ENCODE measurements at regions not wholly inside any gene's neighbourhood (a gene's known extent, or its start where the extent isn't known, plus 50 kb on each side); places are given as distances from the start of the nearest gene placed in this dataset.
"Not testable (repeated sequence)": the region's sequence is repeated elsewhere in the genome, so short reads cannot be mapped to it uniquely, and the experiment has no call there.

DNA sequence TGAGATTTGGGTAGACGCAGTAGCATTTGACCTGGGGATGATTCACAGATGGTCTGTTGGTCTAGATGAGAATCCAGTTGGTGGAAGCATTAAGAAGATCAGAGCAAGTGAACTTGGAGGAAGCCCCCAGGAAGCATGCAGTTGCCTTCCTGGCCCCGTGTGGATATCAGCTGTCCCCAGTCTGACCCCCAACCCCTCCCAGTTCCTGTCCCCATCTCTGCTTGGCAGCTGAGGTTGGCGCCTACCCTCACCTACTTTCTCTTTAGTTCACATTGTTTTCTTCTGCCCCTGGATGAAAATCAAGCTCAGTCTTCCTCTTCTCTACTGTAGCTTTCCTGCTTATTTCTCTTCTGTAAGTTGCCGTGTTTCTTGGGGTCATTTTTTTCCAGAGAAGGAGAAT, 227.9 kb downstream of the GATA3 start:
- Mint-ChIP-seq H3K27me3 (no peaks in the 10 kb centered on the region), H3K4me3 (no peak overlapping the region), H3K36me3 (no peaks in the 10 kb centered on the region), H3K4me1 (peaks cover 0 to 10% (median 4%) of the 10 kb centered on the region in 4 donors), H3K27ac (peak overlapping the region in 1 of 3 donors; percentile 34), H3K9me3 (no peaks in the 10 kb centered on the region)
- Histone ChIP-seq H3K4me1 (ENCODE audit: control insufficient read depth, insufficient read depth, low read length, poor library complexity, severe bottlenecking) (no peaks in the 10 kb centered on the region), H3K27ac (ENCODE audit: insufficient read depth, low read length, poor library complexity, severe bottlenecking) (no peak overlapping the region), H3K9me3 (ENCODE audit: control insufficient read depth in 2 of 2, low read length in 2 of 2) (no peaks in the 10 kb centered on the region), H3K27me3 (ENCODE audit: control insufficient read depth, insufficient read depth, low read length) (no peaks in the 10 kb centered on the region), H3K4me3 (ENCODE audit: low read depth, low read length) (no peak overlapping the region), H3K36me3 (ENCODE audit: control insufficient read depth, insufficient read depth, low read length) (no peaks in the 10 kb centered on the region)
- ATAC-seq (ENCODE audit: low read depth in 2 of 2) = no peak
- DNase-seq = peak in 1 of 3 donors; percentile 13

GRCh38 chr10:8283166-8283905, 228.8 kb downstream of the GATA3 start:
- no peaks in the 10 kb centered on the region for H3K27me3 Mint-ChIP-seq
- H3K27ac Mint-ChIP-seq = no peak overlapping the region
- no peak for ATAC-seq (ENCODE audit: low read depth in 2 of 2)

GRCh38 chr10:8283986-8284385, 229.5 kb downstream of the GATA3 start:
- DNase-seq (no peak), ATAC-seq (ENCODE audit: low read depth in 2 of 2) (no peak)
- Histone ChIP-seq H3K9me3 (ENCODE audit: control insufficient read depth in 2 of 2, low read length in 2 of 2) (no peaks in the 10 kb centered on the region), H3K36me3 (ENCODE audit: control insufficient read depth, insufficient read depth, low read length) (no peaks in the 10 kb centered on the region), H3K4me3 (ENCODE audit: low read depth, low read length) (no peak overlapping the region), H3K27me3 (ENCODE audit: control insufficient read depth, insufficient read depth, low read length) (no peaks in the 10 kb centered on the region), H3K4me1 (ENCODE audit: control insufficient read depth, insufficient read depth, low read length, poor library complexity, severe bottlenecking) (no peaks in the 10 kb centered on the region), H3K27ac (ENCODE audit: insufficient read depth, low read length, poor library complexity, severe bottlenecking) (no peak overlapping the region)
- Mint-ChIP-seq H3K36me3 (no peaks in the 10 kb centered on the region), H3K9me3 (no peaks in the 10 kb centered on the region), H3K27me3 (no peaks in the 10 kb centered on the region), H3K27ac (no peak overlapping the region), H3K4me3 (peak overlapping the region in 1 of 4 donors; percentile 18), H3K4me1 (peaks cover 0 to 12% (median 6%) of the 10 kb centered on the region in 4 donors)

More at GRCh38 chr10:8283166-8283905, 228.8 kb downstream of the GATA3 start:
- Mint-ChIP-seq H3K4me1 (peaks cover 0 to 12% (median 6%) of the 10 kb centered on the region in 4 donors), H3K9me3 (no peaks in the 10 kb centered on the region), H3K4me3 (peak overlapping the region in 1 of 4 donors; percentile 18), H3K36me3 (no peaks in the 10 kb centered on the region)
- DNase-seq = no peak
- no peaks in the 10 kb centered on the region for H3K27me3 ChIP-seq (ENCODE audit: control insufficient read depth, insufficient read depth, low read length)
- no peaks in the 10 kb centered on the region for H3K36me3 ChIP-seq (ENCODE audit: control insufficient read depth, insufficient read depth, low read length)
- H3K9me3 ChIP-seq (ENCODE audit: control insufficient read depth in 2 of 2, low read length in 2 of 2) = no peaks in the 10 kb centered on the region
- H3K27ac ChIP-seq (ENCODE audit: insufficient read depth, low read length, poor library complexity, severe bottlenecking) = no peak overlapping the region
- H3K4me3 ChIP-seq (ENCODE audit: low read depth, low read length) = no peak overlapping the region
- no peaks in the 10 kb centered on the region for H3K4me1 ChIP-seq (ENCODE audit: control insufficient read depth, insufficient read depth, low read length, poor library complexity, severe bottlenecking)

DNA sequence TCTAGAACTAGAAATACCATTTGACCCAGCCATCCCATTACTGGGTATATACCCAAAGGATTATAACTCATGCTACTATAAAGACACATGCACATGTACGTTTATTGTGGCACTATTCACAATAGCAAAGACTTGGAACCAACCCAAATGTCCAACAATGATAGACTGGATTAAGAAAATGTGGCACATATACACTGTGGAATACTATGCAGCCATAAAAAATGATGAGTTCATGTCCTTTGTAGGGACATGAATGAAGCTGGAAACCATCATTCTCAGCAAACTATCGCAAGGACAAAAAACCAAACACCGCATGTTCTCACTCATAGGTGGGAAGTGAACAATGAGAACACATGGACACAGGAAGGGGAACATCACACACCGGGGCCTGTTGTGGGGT, 231.5 kb downstream of the GATA3 start:
- H3K27ac Mint-ChIP-seq; DNase-seq; ATAC-seq (ENCODE audit: low read depth in 2 of 2); H3K27ac ChIP-seq (ENCODE audit: insufficient read depth, low read length, poor library complexity, severe bottlenecking); H3K36me3 ChIP-seq (ENCODE audit: control insufficient read depth, insufficient read depth, low read length); H3K4me1 ChIP-seq (ENCODE audit: control insufficient read depth, insufficient read depth, low read length, poor library complexity, severe bottlenecking); H3K4me3 ChIP-seq (ENCODE audit: low read depth, low read length); H3K27me3 ChIP-seq (ENCODE audit: control insufficient read depth, insufficient read depth, low read length); H3K9me3 Mint-ChIP-seq; H3K36me3 Mint-ChIP-seq; H3K9me3 ChIP-seq (ENCODE audit: control insufficient read depth in 2 of 2, low read length in 2 of 2); H3K27me3 Mint-ChIP-seq; H3K4me3 Mint-ChIP-seq: not testable (repeated sequence)
- peaks cover 0 to 12% (median 6%) of the 10 kb centered on the region in 4 donors for H3K4me1 Mint-ChIP-seq

GRCh38 chr10:8288600-8288999, 234.1 kb downstream of the GATA3 start:
- DNase-seq = no peak
- Mint-ChIP-seq H3K27ac (no peak overlapping the region), H3K9me3 (no peaks in the 10 kb centered on the region), H3K36me3 (no peaks in the 10 kb centered on the region), H3K4me3 (no peak overlapping the region), H3K27me3 (no peaks in the 10 kb centered on the region), H3K4me1 (peaks cover 0 to 6% (median 0%) of the 10 kb centered on the region in 4 donors)
- Histone ChIP-seq H3K27me3 (ENCODE audit: control insufficient read depth, insufficient read depth, low read length) (no peaks in the 10 kb centered on the region), H3K9me3 (ENCODE audit: control insufficient read depth in 2 of 2, low read length in 2 of 2) (no peaks in the 10 kb centered on the region), H3K36me3 (ENCODE audit: control insufficient read depth, insufficient read depth, low read length) (no peaks in the 10 kb centered on the region), H3K27ac (ENCODE audit: insufficient read depth, low read length, poor library complexity, severe bottlenecking) (no peak overlapping the region), H3K4me3 (ENCODE audit: low read depth, low read length) (no peak overlapping the region), H3K4me1 (ENCODE audit: control insufficient read depth, insufficient read depth, low read length, poor library complexity, severe bottlenecking) (no peaks in the 10 kb centered on the region)
- ATAC-seq (ENCODE audit: low read depth in 2 of 2) = no peak

DNA sequence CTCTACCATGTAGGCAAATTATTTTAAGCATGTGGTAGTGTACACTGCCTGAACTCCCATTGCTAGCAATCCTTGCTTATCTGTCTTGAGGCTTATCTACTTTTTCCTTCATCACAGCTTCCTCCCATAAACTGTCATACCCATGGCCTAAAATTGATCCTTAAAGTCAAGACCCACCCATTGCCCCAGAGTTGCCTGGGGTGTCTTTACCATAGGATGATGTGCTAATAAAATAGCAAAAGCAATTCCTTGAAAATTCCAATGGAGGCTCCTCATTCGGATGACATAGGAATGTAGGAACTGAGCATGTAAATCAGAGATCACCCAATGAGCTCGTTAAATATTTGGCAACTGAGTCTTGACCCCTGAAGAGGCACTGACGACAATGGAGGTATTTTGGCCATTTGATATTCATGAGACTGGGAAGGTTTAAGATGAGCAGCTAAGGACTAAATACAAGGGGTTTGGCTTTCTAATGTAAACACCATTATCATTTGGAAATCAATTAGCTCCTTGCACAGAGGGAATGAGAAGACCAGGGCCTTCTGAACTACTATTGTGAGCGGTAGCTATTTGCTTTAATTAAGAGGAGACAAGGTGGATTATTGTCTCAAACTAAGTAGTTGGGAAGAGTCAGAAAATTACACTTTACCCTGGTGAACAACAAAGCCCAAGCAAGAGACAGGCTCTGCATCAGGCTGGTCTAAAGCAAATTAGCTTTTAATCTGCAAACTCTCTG, 234.9 kb downstream of the GATA3 start:
- Histone ChIP-seq H3K4me3 (ENCODE audit: low read depth, low read length) (no peak overlapping the region), H3K4me1 (ENCODE audit: control insufficient read depth, insufficient read depth, low read length, poor library complexity, severe bottlenecking) (peaks cover 2% of the 10 kb centered on the region), H3K27ac (ENCODE audit: insufficient read depth, low read length, poor library complexity, severe bottlenecking) (no peak overlapping the region), H3K27me3 (ENCODE audit: control insufficient read depth, insufficient read depth, low read length) (no peaks in the 10 kb centered on the region), H3K9me3 (ENCODE audit: control insufficient read depth in 2 of 2, low read length in 2 of 2) (no peaks in the 10 kb centered on the region), H3K36me3 (ENCODE audit: control insufficient read depth, insufficient read depth, low read length) (no peaks in the 10 kb centered on the region)
- Mint-ChIP-seq H3K27me3 (no peaks in the 10 kb centered on the region), H3K9me3 (no peaks in the 10 kb centered on the region), H3K4me3 (no peak overlapping the region), H3K4me1 (peaks cover 2 to 10% (median 4%) of the 10 kb centered on the region in 4 donors), H3K27ac (no peak overlapping the region), H3K36me3 (no peaks in the 10 kb centered on the region)
- DNase-seq (no peak), ATAC-seq (ENCODE audit: low read depth in 2 of 2) (no peak)

DNA sequence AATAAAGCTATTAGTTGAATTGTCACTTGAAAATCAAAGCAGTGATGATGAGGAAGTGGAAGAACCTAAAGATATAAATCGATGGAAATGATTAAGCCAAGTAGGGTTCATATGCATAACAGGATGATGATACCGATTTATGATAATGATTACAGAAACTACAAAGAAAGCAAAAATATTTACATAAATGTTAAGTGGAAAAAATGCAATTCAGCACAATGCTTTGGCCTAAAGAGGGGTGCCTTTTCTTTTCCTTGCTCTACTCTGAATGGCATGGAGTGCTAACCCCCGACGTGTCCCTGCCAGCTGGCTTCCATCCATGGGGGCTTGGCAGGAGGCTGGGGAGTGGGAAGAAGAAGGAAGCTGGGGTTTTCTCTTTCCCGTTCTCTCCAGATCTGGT, 240.3 kb downstream of the GATA3 start:
- Mint-ChIP-seq H3K36me3 (no peaks in the 10 kb centered on the region), H3K27me3 (peaks cover 9% of the 10 kb centered on the region), H3K9me3 (no peaks in the 10 kb centered on the region), H3K27ac (peak overlapping the region in 1 of 3 donors; percentile 21), H3K4me1 (peaks cover 8 to 23% (median 12%) of the 10 kb centered on the region in 4 donors), H3K4me3 (no peak overlapping the region)
- Histone ChIP-seq H3K36me3 (ENCODE audit: control insufficient read depth, insufficient read depth, low read length) (no peaks in the 10 kb centered on the region), H3K27ac (ENCODE audit: insufficient read depth, low read length, poor library complexity, severe bottlenecking) (no peak overlapping the region), H3K27me3 (ENCODE audit: control insufficient read depth, insufficient read depth, low read length) (no peaks in the 10 kb centered on the region), H3K4me1 (ENCODE audit: control insufficient read depth, insufficient read depth, low read length, poor library complexity, severe bottlenecking) (peaks cover 5% of the 10 kb centered on the region), H3K9me3 (ENCODE audit: control insufficient read depth in 2 of 2, low read length in 2 of 2) (no peaks in the 10 kb centered on the region), H3K4me3 (ENCODE audit: low read depth, low read length) (peak overlapping the region; percentile 49)
- DNase-seq (no peak), ATAC-seq (ENCODE audit: low read depth in 2 of 2) (no peak)
